Ascending aorta (tissue), 2 donors: ENCODE measurements at regions not wholly inside any gene's neighbourhood (a gene's known extent, or its start where the extent isn't known, plus 50 kb on each side); places are given as distances from the start of the nearest gene placed in this dataset.
A peak's percentile ranks its signal among the peaks of the same experiment; 100 is the strongest.

Source experiments
- DNase-seq, 2 donors: peaks; one replicate each; pipeline ENCODE4 v3.0.0-alpha.2; 2019; ENCODE audit warnings: low spot score in 2 of 2
- H3K27ac ChIP-seq, 2 donors: fragments of 200-600 bp; sonication (generic); one replicate each; pipeline ENCODE4 v1.5.1; 2016 to 2017; ENCODE audit warnings: mild to moderate bottlenecking in 1 of 2
- H3K27me3 ChIP-seq: fragments of 200-600 bp; sonication (generic); one replicate; pipeline ENCODE4 v1.5.1; 2017
- H3K36me3 ChIP-seq, 2 donors: fragments of 200-600 bp; sonication (generic); one replicate each; pipeline ENCODE4 v1.5.1; 2016
- H3K4me1 ChIP-seq, 2 donors: fragments of 200-600 bp; sonication (generic); one replicate each; pipeline ENCODE4 v1.5.1; 2016 to 2017; ENCODE audit warnings: mild to moderate bottlenecking in 1 of 2
- H3K4me3 ChIP-seq, 2 donors: fragments of 200-600 bp; sonication (generic); one replicate each; pipeline ENCODE4 v1.5.1; 2016 to 2017; ENCODE audit warnings: mild to moderate bottlenecking in 1 of 2
- H3K9me3 ChIP-seq, 2 donors: fragments of 200-600 bp; sonication (generic); one replicate each; pipeline ENCODE4 v1.5.1; 2016
- intact Hi-C: fragments of 100-400 bp; cut with DNase I; formaldehyde crosslinking; loops from one replicate; pipeline ENCODE4 v1.15.1; 2023
- TF ChIP-seq, protein P1 (sequence below), 3 experiments: fragments of 200-600 bp in 2 of 3; fragments of 450-650 bp in 1 of 3; sonication (generic) in 2 of 3; IDR thresholded peaks; one replicate each; pipeline ENCODE4 v1.5.1; 2016 to 2019; ENCODE audit warnings: antibody characterized with exemption in 3 of 3, mild to moderate bottlenecking in 1 of 3, moderate library complexity in 1 of 3

DNA sequence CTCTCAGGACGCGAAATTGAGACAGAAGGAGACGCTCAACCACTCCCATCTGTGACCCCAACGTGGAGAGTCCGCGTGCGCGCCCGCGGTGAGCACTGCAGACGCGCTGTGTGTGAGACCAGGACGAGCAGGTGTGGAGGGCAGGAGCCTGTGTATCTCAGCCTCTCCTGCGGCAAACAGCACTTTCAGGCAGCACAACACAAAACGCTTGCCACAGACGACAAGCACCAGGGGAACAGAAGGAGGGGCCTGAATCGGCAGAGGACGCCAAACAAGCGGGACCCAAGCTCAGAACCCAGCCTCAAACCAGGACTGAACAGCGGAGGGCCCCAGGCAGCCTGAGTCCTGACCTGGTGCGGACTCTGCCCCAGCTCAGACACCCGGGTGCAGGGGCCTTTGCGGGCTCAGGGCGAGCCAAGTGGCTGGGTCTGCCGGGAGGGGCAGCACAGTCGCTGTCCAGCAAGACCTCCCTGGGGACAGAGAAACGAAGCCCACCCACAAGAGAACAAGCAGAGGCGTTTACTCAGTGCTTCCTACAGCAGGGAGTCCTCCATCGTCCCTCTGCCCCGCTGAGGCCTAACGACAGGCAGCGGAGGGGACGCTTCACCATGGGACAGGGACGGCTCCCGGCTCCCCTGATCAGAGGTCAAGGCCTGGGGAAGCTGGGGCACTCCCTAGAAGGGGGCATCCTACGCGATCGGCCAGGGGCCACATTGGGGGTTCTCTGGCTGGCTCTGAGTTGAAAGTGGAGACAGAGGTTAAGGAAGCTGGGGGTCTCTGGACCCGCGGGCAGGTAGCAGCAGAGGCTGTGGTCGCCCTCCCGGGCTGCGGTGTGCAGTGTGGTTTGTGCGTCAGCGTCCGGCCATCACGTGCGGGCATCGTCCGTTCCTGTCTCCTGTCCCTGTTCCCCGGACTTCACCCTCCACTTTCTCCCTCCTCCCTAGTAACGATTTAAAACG is 560.8 kb downstream of the BRD1 start:
- Histone ChIP-seq H3K27ac (no peak overlapping the region), H3K4me1 (no peaks in the 10 kb centered on the region), H3K9me3 (no peaks in the 10 kb centered on the region), H3K36me3 (no peaks in the 10 kb centered on the region), H3K27me3 (no peaks in the 10 kb centered on the region), H3K4me3 (no peak overlapping the region)
- peak in 1 of 2 donors; percentile 40 for DNase-seq
- TF ChIP-seq, protein P1, sequence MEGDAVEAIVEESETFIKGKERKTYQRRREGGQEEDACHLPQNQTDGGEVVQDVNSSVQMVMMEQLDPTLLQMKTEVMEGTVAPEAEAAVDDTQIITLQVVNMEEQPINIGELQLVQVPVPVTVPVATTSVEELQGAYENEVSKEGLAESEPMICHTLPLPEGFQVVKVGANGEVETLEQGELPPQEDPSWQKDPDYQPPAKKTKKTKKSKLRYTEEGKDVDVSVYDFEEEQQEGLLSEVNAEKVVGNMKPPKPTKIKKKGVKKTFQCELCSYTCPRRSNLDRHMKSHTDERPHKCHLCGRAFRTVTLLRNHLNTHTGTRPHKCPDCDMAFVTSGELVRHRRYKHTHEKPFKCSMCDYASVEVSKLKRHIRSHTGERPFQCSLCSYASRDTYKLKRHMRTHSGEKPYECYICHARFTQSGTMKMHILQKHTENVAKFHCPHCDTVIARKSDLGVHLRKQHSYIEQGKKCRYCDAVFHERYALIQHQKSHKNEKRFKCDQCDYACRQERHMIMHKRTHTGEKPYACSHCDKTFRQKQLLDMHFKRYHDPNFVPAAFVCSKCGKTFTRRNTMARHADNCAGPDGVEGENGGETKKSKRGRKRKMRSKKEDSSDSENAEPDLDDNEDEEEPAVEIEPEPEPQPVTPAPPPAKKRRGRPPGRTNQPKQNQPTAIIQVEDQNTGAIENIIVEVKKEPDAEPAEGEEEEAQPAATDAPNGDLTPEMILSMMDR (IDR thresholded peaks at IDR 0.05) = no peak
- intact Hi-C loops = no loop called here

DNA sequence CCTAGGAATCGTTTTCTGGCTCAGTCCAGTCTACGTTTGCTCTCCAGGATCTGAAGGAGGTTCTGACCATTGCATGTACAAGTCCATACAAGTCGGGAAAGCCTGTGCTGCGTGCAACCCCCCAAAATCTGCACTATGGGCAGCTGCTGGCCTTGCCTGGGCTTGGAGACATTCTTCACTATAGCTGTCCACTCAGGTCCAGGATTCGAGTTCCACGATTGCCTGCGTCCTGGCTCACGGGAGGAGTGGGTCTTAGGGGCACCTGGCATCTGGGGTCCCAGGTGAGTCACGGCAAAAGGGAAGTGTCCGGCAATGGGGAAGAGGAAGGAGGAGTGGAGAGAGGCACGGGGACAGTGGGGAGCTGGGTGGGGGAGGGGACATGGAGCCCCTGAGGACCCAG is 563.0 kb downstream of the BRD1 start:
- intact Hi-C loops = no loop called here
- Histone ChIP-seq H3K4me3 (no peak overlapping the region), H3K36me3 (no peaks in the 10 kb centered on the region), H3K9me3 (no peaks in the 10 kb centered on the region), H3K27ac (no peak overlapping the region), H3K4me1 (no peaks in the 10 kb centered on the region), H3K27me3 (no peaks in the 10 kb centered on the region)
- TF ChIP-seq, protein P1 (IDR thresholded peaks at IDR 0.05) = no peak
- peak in 1 of 2 donors; percentile 60 for DNase-seq

DNA sequence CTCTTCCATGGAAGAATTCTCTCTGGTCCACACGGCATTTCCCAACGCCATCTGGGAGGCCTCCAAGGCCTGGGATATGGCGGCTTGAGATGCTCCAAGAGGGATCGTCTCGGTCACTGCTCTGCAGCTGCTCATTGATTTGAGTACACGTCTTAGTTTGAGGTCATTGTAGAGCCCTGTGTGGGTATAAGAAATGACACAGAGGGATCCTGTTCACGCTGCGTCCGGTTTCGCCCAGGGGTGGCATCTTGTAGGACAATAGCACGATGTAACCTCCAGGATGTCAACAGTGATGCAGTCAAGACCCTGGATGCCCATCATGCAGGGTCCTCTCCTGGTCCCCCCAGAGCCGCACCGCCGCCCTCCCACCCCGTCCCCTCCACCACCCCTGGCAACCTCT is 564.6 kb downstream of the BRD1 start:
- no peaks in the 10 kb centered on the region for H3K36me3 ChIP-seq
- no peaks in the 10 kb centered on the region for H3K4me1 ChIP-seq
- H3K27me3 ChIP-seq = no peaks in the 10 kb centered on the region
- TF ChIP-seq, protein P1 (IDR thresholded peaks at IDR 0.05) = no peak
- peak in 1 of 2 donors; percentile 22 for DNase-seq
- no peak overlapping the region for H3K4me3 ChIP-seq
- no peaks in the 10 kb centered on the region for H3K9me3 ChIP-seq
- intact Hi-C loops = no loop called here
- H3K27ac ChIP-seq = no peak overlapping the region

DNA sequence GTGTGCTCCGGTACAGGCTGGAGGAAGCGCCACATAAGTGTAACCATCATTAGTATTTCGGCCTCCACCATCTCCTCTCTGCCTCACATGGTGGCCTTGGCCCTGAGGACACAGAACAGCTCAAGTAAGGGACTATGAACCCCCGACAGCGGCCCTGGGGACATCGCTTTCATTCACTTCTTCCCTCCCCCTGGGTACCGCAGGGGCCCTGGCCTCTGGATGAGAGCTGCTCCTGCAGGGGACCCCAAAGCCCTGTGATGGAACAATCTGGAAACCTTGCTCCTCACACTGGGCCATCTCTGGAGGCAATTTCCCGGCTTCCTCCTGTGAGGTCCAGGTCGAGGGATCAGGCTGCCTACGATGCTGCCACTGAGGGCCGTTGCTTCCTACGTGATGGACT is 565.5 kb downstream of the BRD1 start:
- Histone ChIP-seq H3K9me3 (no peaks in the 10 kb centered on the region), H3K4me3 (no peak overlapping the region), H3K27me3 (no peaks in the 10 kb centered on the region), H3K4me1 (no peaks in the 10 kb centered on the region), H3K27ac (no peak overlapping the region), H3K36me3 (no peaks in the 10 kb centered on the region)
- DNase-seq = peak in 1 of 2 donors; percentile 49
- TF ChIP-seq, protein P1 (IDR thresholded peaks at IDR 0.05) = no peak
- intact Hi-C loops = no loop called here

DNA sequence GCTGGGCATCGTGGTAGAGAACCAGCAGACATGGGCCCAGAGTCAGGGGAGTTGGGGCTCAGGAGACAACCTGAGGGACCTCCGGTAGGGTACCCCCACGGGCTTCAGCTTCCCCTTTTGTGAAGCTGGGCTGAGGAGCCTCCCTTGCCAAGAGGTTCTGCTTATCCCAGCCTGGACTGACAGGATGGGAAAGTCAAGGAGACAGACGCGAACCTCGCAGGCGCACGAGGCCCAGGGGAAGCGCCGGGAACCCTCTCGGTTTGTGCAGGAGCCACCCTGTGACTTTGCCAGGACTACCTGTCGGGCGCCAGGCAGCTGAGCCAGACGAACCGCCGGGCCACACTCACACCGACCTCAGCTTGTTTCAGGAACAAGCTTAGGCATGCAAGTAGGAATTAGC is 566.1 kb downstream of the BRD1 start:
- intact Hi-C loops = no loop called here
- no peaks in the 10 kb centered on the region for H3K9me3 ChIP-seq
- TF ChIP-seq, protein P1 (IDR thresholded peaks at IDR 0.05) = no peak
- H3K36me3 ChIP-seq = no peaks in the 10 kb centered on the region
- DNase-seq = peak in 1 of 2 donors; percentile 37
- H3K27ac ChIP-seq = no peak overlapping the region
- no peaks in the 10 kb centered on the region for H3K27me3 ChIP-seq
- H3K4me1 ChIP-seq = no peaks in the 10 kb centered on the region
- H3K4me3 ChIP-seq = no peak overlapping the region
